Memory B cell (primary cell): ENCODE measurements at regions not wholly inside any gene's neighbourhood (a gene's known extent, or its start where the extent isn't known, plus 50 kb on each side); places are given as distances from the start of the nearest gene placed in this dataset.

Source experiments
- ATAC-seq: fragments of 150-1000 bp; cut with Tn5 transposase; 2 replicates; pipeline ENCODE4 v1.10.0; 2021; ENCODE audit warnings: low read depth, mild to moderate bottlenecking, moderate library complexity
- DNase-seq, 2 donors: peaks; one replicate each; pipeline ENCODE4 v3.0.0; 2022; ENCODE audit warnings: low spot score in 2 of 2
- H3K27ac Mint-ChIP-seq: one replicate; pipeline ENCODE4 v1.8.0; 2022; ENCODE audit warnings: mild to moderate bottlenecking, moderate library complexity, mixed read lengths
- H3K27me3 Mint-ChIP-seq: one replicate; pipeline ENCODE4 v1.8.0; 2022; ENCODE audit warnings: mixed read lengths
- H3K36me3 Mint-ChIP-seq: one replicate; pipeline ENCODE4 v1.8.0; 2022; ENCODE audit warnings: mild to moderate bottlenecking, mixed read lengths
- H3K4me1 Mint-ChIP-seq: one replicate; pipeline ENCODE4 v1.8.0; 2022; ENCODE audit warnings: mixed read lengths
- H3K4me3 Mint-ChIP-seq: one replicate; pipeline ENCODE4 v1.8.0; 2022; ENCODE audit warnings: mild to moderate bottlenecking, moderate library complexity, mixed read lengths
- H3K9me3 Mint-ChIP-seq: one replicate; pipeline ENCODE4 v1.8.0; 2022; ENCODE audit warnings: mixed read lengths

DNA sequence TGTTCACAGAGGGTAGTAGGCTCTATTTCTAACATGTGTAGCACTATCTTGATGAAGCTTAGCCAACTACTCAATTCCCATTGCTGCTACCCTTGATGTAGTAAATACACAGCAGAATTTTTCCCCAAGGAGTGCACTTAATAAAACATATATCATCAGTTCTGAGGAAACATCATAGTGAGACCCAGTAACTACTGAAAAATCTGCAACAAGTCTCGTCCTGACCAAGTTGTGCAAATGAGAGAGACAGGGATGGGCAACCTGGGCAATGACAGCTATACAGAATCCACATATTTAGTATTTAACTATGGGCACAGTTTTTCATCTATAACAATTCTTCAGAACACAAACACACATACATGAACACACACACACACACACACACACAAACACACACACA is 1073.8 kb upstream of the SORCS1 start:
- Mint-ChIP-seq H3K27ac (no peak overlapping the region), H3K4me3 (no peak overlapping the region), H3K36me3 (no peaks in the 10 kb centered on the region), H3K27me3 (no peaks in the 10 kb centered on the region), H3K4me1 (no peaks in the 10 kb centered on the region), H3K9me3 (peaks cover 3% of the 10 kb centered on the region)
- no peak for ATAC-seq
- no peak for DNase-seq

DNA sequence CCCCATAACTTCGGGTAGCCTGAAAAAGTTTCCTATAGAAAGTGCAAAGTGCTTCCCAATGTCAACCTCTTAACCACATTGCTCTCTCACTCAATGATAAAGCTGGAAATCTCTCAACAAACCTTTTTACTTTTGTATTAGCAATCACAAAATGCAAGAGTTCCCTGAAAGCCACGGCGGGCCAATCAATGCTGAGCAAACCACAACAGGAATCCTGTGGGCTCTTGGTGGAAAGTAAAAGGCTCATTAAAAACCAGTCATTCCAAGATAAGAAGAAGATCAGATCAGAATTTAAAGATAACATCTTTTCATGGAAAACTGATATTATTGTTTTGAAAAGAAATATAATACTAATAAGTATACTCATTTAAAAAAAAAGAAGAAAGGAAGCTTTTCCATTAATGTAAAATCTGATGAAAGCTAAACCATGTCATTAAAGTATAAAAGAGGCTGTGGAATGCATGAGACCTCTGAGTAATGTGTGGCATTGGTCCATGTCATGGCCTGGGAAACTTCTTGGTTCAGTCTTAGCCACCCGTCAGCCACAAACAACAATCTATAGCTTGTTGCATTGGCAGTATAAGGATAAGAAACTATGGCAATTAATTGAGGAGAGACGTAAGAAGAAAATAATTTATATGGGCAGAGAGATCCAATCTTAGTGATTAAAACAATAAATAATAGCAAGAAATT is 1066.1 kb upstream of the SORCS1 start:
- Mint-ChIP-seq H3K27me3 (no peaks in the 10 kb centered on the region), H3K4me3 (no peak overlapping the region), H3K36me3 (no peaks in the 10 kb centered on the region), H3K4me1 (no peaks in the 10 kb centered on the region), H3K9me3 (peaks cover 1% of the 10 kb centered on the region), H3K27ac (no peak overlapping the region)
- DNase-seq (no peak), ATAC-seq (no peak)

DNA sequence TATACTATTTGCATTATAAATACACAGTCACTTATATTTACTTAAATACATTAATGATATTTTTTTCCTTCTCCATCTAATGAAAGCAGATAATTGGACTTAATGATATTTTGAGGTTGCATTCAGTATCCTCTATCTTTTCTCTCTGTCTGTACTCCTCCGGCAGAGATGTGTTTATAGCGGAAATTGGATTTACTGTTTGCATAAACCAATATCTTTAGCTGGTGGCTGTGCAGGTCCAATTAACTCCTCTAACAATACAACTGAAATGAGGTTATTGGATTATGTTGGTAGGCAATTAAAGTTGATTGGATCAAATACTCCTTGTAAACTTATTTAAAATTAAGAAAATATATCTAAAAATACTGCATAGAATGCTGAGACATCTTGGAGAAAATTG is 1044.2 kb upstream of the SORCS1 start:
- no peaks in the 10 kb centered on the region for H3K27me3 Mint-ChIP-seq
- no peak overlapping the region for H3K27ac Mint-ChIP-seq
- no peak overlapping the region for H3K4me3 Mint-ChIP-seq
- no peak for ATAC-seq
- H3K9me3 Mint-ChIP-seq, result peaks cover 3% of the 10 kb centered on the region
- DNase-seq, result no peak
- H3K4me1 Mint-ChIP-seq, result no peaks in the 10 kb centered on the region
- H3K36me3 Mint-ChIP-seq, result no peaks in the 10 kb centered on the region

DNA sequence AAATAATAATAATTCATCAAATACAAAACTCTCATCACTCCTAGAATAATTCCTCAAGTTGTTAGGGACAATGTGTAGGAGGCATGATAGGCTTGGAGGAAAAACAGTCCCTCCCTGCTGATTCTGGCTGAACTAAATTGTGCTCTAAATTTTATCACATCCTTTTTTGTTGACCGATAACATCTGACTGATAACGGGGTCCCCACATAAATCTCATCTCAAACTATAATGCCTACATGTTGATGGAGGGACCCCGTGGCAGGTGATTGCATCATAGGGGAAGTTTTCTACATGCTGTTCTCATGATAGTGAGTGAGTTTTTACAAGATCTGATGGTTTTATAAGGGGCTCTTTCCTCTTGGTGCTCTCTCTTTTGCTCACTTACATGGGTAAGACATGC is 1043.5 kb upstream of the SORCS1 start:
- no peaks in the 10 kb centered on the region for H3K27me3 Mint-ChIP-seq
- ATAC-seq, result no peak
- H3K9me3 Mint-ChIP-seq, result peaks cover 3% of the 10 kb centered on the region
- H3K4me3 Mint-ChIP-seq, result no peak overlapping the region
- no peaks in the 10 kb centered on the region for H3K4me1 Mint-ChIP-seq
- no peak for DNase-seq
- no peaks in the 10 kb centered on the region for H3K36me3 Mint-ChIP-seq
- no peak overlapping the region for H3K27ac Mint-ChIP-seq

DNA sequence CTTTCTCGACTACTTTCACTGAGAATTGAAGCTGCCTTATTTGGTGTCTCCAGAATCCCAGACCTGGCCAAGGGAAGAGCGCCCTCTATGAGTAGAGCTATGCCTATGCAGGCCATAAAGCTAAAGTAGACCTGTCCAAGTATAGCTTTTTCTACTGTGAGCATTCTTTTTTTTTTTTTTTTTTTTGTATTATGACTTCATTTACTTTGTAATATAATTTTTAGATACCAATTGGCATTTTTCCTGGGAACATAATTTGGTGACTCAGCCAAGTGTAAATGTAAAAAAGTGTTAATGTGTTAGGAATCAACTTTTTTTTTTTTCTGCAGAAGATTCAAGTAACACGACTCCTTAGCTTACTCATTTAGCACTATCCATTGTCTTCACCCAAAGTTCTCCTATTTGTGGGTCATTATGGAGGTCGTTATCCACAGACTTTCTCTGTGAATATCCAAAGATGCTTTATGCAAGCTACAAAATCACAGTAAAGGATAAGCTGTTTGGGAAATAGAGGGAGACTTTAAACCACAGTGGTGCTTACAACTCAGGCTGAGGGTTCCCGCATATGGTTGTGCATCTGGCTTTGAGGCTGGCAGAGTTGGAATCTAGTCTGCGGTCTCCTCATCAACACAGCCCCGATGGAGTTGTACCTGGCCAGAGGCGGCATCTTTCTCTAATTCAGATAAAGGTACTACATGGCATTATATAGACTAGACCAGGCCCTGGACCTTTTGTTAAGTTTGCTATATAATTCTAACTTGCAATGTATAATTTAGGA is 1040.2 kb upstream of the SORCS1 start:
- H3K27ac Mint-ChIP-seq, result no peak overlapping the region
- DNase-seq, result no peak
- H3K27me3 Mint-ChIP-seq, result no peaks in the 10 kb centered on the region
- H3K9me3 Mint-ChIP-seq, result no peaks in the 10 kb centered on the region
- ATAC-seq, result no peak
- H3K4me3 Mint-ChIP-seq, result no peak overlapping the region
- H3K36me3 Mint-ChIP-seq, result no peaks in the 10 kb centered on the region
- H3K4me1 Mint-ChIP-seq, result no peaks in the 10 kb centered on the region

DNA sequence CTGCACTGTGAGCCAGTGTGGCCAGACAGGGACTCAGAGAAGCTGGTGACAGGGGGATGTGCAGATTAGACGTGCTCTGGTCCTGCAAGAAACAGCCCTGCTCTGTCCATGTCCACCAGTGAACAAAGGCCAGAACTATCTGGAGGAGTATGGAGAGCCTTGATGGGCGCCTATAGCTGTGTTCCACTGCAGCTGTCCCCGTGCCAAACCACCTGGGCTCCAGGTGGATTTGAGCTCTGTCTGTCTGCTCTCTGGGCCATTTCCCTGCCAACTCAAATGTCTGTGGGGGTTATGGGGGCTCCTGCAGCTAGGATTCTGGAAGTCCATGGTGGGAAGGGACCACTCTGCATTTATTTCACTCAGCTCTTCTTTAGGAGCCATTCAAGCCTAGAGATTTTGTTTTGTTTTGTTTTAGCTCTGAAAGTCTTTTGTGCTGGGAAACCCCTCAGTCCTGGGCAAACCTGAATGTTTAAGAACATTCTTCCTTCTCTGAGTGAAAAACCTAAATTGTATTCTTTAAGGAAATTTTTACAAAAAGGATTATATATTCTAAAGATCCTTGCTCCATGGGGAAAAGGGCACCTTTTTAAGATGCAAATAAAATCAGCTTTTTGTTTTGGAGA is 1039.5 kb upstream of the SORCS1 start:
- Mint-ChIP-seq H3K27me3 (no peaks in the 10 kb centered on the region), H3K27ac (no peak overlapping the region), H3K4me3 (no peak overlapping the region), H3K36me3 (no peaks in the 10 kb centered on the region), H3K4me1 (no peaks in the 10 kb centered on the region), H3K9me3 (no peaks in the 10 kb centered on the region)
- ATAC-seq (no peak), DNase-seq (no peak)

DNA sequence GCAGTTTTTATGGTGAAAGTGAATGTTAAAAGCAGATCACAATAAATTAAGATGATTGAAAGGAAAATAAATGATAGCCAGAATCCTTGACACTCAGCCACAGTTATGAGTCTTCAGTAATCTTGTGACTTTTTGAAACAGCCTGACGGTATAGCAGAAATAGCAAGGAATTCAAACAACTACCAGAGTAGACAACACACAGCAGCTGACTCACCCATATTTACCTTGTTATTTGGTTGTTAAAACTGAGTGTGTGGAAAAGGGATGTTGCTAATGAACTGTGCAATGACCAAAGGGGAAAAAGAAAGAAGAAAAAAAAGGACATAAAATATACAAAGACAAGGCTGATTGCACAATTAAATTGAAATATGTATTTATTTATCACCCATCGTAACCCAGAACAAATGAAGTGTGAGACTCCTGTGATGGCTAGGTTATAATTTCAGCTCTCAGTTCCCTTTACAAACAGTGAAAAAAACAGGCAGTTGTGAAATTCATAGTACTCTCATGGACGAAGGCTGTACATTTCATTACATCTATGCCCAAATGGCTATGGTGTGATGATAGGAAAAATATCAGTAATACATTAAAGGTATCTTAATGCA is 1023.0 kb upstream of the SORCS1 start:
- H3K27me3 Mint-ChIP-seq, result peaks cover 2% of the 10 kb centered on the region
- ATAC-seq (no peak), DNase-seq (no peak)
- H3K36me3 Mint-ChIP-seq, result no peaks in the 10 kb centered on the region
- no peaks in the 10 kb centered on the region for H3K4me1 Mint-ChIP-seq
- H3K4me3 Mint-ChIP-seq, result no peak overlapping the region
- H3K9me3 Mint-ChIP-seq, result peaks cover 5% of the 10 kb centered on the region
- no peak overlapping the region for H3K27ac Mint-ChIP-seq

DNA sequence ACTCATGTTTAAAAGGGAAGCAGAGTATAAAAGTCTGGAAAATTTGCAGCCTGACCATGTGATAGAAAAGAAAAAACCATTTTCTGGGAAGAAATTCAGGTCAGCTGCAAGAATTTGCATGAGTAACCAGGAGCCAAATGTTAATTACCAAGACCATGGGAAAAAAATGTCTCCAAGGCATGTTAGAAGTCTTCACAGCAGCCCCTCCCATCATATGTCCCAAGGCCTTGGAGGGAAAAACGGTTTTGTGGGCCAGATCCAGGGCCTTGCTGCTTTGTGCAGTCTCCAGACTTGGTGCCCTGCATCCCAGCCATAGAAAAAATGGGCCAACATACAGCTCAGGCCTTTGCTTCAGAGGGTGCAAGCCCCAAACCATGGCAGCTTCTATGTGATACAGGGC is 1019.6 kb upstream of the SORCS1 start:
- H3K4me3 Mint-ChIP-seq, result no peak overlapping the region
- no peak for DNase-seq
- H3K27me3 Mint-ChIP-seq, result peaks cover 2% of the 10 kb centered on the region
- H3K4me1 Mint-ChIP-seq, result no peaks in the 10 kb centered on the region
- H3K27ac Mint-ChIP-seq, result no peak overlapping the region
- ATAC-seq, result no peak
- H3K36me3 Mint-ChIP-seq, result no peaks in the 10 kb centered on the region
- peaks cover 1% of the 10 kb centered on the region for H3K9me3 Mint-ChIP-seq

DNA sequence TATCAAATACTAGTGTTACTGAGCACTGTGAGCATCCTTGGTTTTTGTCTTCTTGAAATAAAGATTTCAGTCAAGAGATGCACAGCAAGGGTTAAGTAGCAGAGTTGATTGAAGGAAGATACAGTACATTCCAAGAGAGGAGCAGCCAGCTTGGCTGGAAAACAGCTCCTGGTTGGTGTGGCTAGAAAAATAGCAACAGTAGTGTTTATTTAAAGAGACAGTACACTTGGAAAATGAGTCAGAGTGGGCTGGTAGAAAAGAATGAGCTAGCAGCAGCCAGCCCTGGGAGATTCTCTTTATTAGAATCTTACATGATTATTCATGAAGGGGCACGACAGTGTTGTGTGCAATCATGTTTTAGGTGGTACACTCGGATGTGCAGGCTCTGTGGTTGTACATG is 1016.4 kb upstream of the SORCS1 start:
- ATAC-seq (no peak), DNase-seq (no peak)
- Mint-ChIP-seq H3K27me3 (no peaks in the 10 kb centered on the region), H3K4me1 (no peaks in the 10 kb centered on the region), H3K27ac (no peak overlapping the region), H3K4me3 (no peak overlapping the region), H3K9me3 (no peaks in the 10 kb centered on the region), H3K36me3 (no peaks in the 10 kb centered on the region)

DNA sequence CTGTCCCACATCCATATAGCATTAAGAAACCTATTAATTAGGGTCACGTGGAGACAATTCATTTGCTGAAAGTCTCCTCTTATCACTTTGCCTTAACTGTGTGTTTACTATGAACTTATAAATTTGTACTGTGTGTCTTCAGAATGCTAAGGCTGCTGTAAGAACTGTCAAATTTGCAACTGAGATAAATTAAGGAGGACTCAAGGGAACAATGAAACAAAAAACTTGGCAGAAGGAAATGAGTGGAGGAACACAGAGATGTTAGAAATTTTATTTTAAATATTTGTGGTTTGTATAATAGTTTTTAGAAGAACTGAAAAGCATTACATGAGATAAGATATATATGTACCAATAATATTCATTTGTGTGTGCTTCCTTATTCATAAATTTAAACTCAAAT is 1005.3 kb upstream of the SORCS1 start:
- Mint-ChIP-seq H3K27me3 (no peaks in the 10 kb centered on the region), H3K9me3 (no peaks in the 10 kb centered on the region), H3K4me1 (no peaks in the 10 kb centered on the region), H3K4me3 (no peak overlapping the region), H3K36me3 (no peaks in the 10 kb centered on the region), H3K27ac (no peak overlapping the region)
- ATAC-seq, result no peak
- DNase-seq, result no peak

DNA sequence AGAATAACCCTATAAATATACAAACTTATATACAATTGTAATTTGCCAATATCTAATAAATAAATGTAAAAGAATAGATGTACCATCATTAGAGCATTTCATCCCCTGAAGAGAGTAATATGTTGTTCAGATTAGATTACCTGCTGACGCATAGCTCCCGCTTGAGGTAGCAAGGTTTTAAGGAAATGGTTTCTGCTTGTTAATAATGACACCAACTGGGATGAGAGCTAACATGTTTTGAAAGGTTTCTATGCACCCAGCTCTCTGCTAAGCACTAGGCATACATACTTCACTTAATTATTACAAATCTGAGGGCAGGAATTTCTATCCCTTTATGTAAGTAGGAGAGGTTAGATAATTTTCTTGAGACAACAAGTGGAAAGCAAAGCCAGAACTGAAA is 1003.3 kb upstream of the SORCS1 start:
- H3K36me3 Mint-ChIP-seq, result no peaks in the 10 kb centered on the region

DNA sequence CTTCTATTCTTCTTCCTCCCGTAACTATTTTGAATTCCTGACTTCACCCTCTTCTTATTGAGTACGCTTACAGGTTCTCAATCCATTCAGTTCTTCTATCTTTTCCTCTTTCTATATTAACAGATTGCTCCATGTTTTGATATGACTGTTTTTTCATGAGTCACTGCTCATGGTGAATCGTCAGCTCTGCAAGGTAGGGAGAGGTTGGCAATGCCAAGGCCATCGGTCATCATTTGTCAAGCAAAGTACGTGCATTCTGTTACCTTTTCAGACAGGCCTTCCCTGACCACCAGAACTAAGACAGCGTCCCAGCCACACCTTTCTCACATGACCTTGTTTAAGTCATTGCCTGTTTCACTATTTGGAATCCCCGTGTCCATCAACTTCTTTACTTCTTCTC is 1001.9 kb upstream of the SORCS1 start:
- no peaks in the 10 kb centered on the region for H3K9me3 Mint-ChIP-seq
- no peak overlapping the region for H3K4me3 Mint-ChIP-seq
- DNase-seq (no peak), ATAC-seq (no peak)
- H3K27ac Mint-ChIP-seq, result no peak overlapping the region
- H3K36me3 Mint-ChIP-seq, result no peaks in the 10 kb centered on the region
- no peaks in the 10 kb centered on the region for H3K4me1 Mint-ChIP-seq
- H3K27me3 Mint-ChIP-seq, result no peaks in the 10 kb centered on the region

More for the DNA sequence above, 1003.3 kb upstream of the SORCS1 start:
- Mint-ChIP-seq H3K4me1 (no peaks in the 10 kb centered on the region), H3K4me3 (no peak overlapping the region), H3K27ac (no peak overlapping the region), H3K27me3 (no peaks in the 10 kb centered on the region), H3K9me3 (no peaks in the 10 kb centered on the region)
- no peak for DNase-seq
- ATAC-seq, result no peak

DNA sequence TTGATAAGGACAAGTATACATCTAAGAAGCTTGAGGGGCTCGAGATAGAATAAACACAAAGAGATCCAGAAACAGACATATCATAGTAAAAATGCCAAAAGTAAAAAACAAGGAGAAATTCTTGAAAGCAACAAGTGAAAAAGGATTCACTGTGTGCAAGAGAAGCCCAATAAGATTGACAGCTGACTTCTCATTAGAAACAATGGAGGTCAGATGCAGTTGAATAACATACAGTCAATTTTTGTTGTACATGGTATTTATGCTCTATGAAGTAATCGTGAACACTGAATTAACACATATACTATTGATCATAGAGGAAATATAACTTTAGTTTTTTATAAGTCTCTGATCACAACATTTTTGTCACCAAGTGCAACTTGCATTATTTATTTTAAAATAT is 982.8 kb upstream of the SORCS1 start:
- Mint-ChIP-seq H3K27me3 (no peaks in the 10 kb centered on the region), H3K36me3 (no peaks in the 10 kb centered on the region), H3K4me1 (no peaks in the 10 kb centered on the region), H3K27ac (no peak overlapping the region), H3K4me3 (no peak overlapping the region), H3K9me3 (peaks cover 13% of the 10 kb centered on the region)
- ATAC-seq (no peak), DNase-seq (no peak)

DNA sequence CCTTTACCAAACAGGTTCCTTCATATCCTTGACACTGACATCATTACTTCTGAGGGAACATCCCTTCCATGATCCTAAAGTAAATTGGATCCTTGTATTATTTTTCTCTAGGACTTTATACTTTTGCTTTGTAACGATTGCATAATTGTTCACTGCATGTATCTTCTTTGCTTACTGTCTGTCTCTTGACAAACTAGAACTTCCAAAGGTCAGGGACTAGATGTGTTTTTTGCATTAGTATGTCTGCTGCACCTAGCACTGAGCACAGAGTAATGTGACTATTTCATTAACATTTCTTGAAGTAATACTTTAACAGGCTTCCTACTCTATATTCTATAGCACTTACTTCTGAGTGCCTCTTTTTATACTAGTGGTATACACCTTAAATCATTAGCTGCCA is 976.6 kb upstream of the SORCS1 start:
- Mint-ChIP-seq H3K27me3 (no peaks in the 10 kb centered on the region), H3K9me3 (peaks cover 3% of the 10 kb centered on the region), H3K4me3 (no peak overlapping the region), H3K4me1 (no peaks in the 10 kb centered on the region), H3K27ac (no peak overlapping the region), H3K36me3 (no peaks in the 10 kb centered on the region)
- no peak for ATAC-seq
- no peak for DNase-seq
